Ishikawa (cell line): ENCODE measurements at regions not wholly inside any gene's neighbourhood (a gene's known extent, or its start where the extent isn't known, plus 50 kb on each side); places are given as distances from the start of the nearest gene placed in this dataset.

Experiments used
- CEBPB ChIP-seq: IDR thresholded peaks from 2 replicates; pipeline ENCODE4 v1.6.1; 2012
- CREB1 ChIP-seq: IDR thresholded peaks from 2 replicates; pipeline ENCODE4 v1.6.1; 2012; ENCODE audit warnings: low read depth
- EGR1 ChIP-seq: IDR thresholded peaks from 2 replicates; pipeline ENCODE4 v1.6.1; 2012
- EP300 ChIP-seq: IDR thresholded peaks from 2 replicates; pipeline ENCODE4 v1.6.1; 2012; ENCODE audit warnings: borderline replicate concordance
- FOXM1 ChIP-seq: IDR thresholded peaks from 2 replicates; pipeline ENCODE4 v1.6.1; 2012; ENCODE audit warnings: low read depth, borderline replicate concordance
- MAX ChIP-seq: IDR thresholded peaks from 2 replicates; pipeline ENCODE4 v1.6.1; 2012
- NFIC ChIP-seq: IDR thresholded peaks from 2 replicates; pipeline ENCODE4 v1.6.1; 2012
- RAD21 ChIP-seq: IDR thresholded peaks from 2 replicates; pipeline ENCODE4 v1.6.1; 2012; ENCODE audit warnings: low read depth
- TAF1 ChIP-seq: IDR thresholded peaks from 2 replicates; pipeline ENCODE4 v1.6.1; 2012; ENCODE audit warnings: low read depth, mild to moderate bottlenecking
- TCF12 ChIP-seq: IDR thresholded peaks from 2 replicates; pipeline ENCODE4 v1.6.1; 2012; ENCODE audit warnings: low read depth
- TEAD4 ChIP-seq: IDR thresholded peaks from 2 replicates; pipeline ENCODE4 v1.6.1; 2012
- YY1 ChIP-seq: IDR thresholded peaks from 2 replicates; pipeline ENCODE4 v1.6.1; 2012; ENCODE audit warnings: low read depth
- ZBTB7A ChIP-seq: IDR thresholded peaks from 2 replicates; pipeline ENCODE4 v1.6.1; 2012; ENCODE audit warnings: low read depth
- TF ChIP-seq, protein P1 (sequence below): IDR thresholded peaks from 2 replicates; pipeline ENCODE4 v1.6.1; 2012; ENCODE audit warnings: low read depth, mild to moderate bottlenecking

- peak; percentile 85 for TF ChIP-seq EP300
- TF ChIP-seq CEBPB = no peak
- peak; percentile 99 for TF ChIP-seq TEAD4
- TF ChIP-seq, protein P1, sequence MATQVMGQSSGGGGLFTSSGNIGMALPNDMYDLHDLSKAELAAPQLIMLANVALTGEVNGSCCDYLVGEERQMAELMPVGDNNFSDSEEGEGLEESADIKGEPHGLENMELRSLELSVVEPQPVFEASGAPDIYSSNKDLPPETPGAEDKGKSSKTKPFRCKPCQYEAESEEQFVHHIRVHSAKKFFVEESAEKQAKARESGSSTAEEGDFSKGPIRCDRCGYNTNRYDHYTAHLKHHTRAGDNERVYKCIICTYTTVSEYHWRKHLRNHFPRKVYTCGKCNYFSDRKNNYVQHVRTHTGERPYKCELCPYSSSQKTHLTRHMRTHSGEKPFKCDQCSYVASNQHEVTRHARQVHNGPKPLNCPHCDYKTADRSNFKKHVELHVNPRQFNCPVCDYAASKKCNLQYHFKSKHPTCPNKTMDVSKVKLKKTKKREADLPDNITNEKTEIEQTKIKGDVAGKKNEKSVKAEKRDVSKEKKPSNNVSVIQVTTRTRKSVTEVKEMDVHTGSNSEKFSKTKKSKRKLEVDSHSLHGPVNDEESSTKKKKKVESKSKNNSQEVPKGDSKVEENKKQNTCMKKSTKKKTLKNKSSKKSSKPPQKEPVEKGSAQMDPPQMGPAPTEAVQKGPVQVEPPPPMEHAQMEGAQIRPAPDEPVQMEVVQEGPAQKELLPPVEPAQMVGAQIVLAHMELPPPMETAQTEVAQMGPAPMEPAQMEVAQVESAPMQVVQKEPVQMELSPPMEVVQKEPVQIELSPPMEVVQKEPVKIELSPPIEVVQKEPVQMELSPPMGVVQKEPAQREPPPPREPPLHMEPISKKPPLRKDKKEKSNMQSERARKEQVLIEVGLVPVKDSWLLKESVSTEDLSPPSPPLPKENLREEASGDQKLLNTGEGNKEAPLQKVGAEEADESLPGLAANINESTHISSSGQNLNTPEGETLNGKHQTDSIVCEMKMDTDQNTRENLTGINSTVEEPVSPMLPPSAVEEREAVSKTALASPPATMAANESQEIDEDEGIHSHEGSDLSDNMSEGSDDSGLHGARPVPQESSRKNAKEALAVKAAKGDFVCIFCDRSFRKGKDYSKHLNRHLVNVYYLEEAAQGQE = no peak
- no peak for TF ChIP-seq YY1
- TF ChIP-seq TCF12 = peak; percentile 91
- TF ChIP-seq TAF1 = no peak
- TF ChIP-seq EGR1 = no peak
- TF ChIP-seq RAD21 = peak; percentile 48
- peak; percentile 94 for TF ChIP-seq MAX
- TF ChIP-seq FOXM1 = peak; percentile 62; the same call in 1 of the 2 replicates
- TF ChIP-seq NFIC = peak; percentile 75
- TF ChIP-seq CREB1 = no peak
- TF ChIP-seq ZBTB7A = no peak
These were observed 787.9 kb upstream of the RAB6C start for GRCh38 chr2:129191530-129191929.
